Sigmoid colon (tissue), 4 donors: ENCODE measurements at regions not wholly inside any gene's neighbourhood (a gene's known extent, or its start where the extent isn't known, plus 50 kb on each side); places are given as distances from the start of the nearest gene placed in this dataset.

Experiments
- EP300 ChIP-seq, 4 donors: sonication (generic); formaldehyde crosslinking; IDR thresholded peaks; one replicate each; pipeline ENCODE4 v1.6.1; 2017; ENCODE audit warnings: antibody characterized with exemption in 4 of 4
- POLR2AphosphoS5 ChIP-seq, 4 donors: sonication (generic); formaldehyde crosslinking; IDR thresholded peaks; one replicate each; pipeline ENCODE4 v1.6.1; 2017; ENCODE audit warnings: antibody characterized with exemption in 4 of 4
- TF ChIP-seq, protein P1 (sequence below), 4 experiments: fragments of 450-650 bp in 3 of 4; fragments of 200-600 bp in 1 of 4; IDR thresholded peaks; one replicate each; pipeline ENCODE4 v1.5.1; 2016 to 2019; ENCODE audit warnings: antibody characterized with exemption in 4 of 4, mild to moderate bottlenecking in 3 of 4, moderate library complexity in 2 of 4

DNA sequence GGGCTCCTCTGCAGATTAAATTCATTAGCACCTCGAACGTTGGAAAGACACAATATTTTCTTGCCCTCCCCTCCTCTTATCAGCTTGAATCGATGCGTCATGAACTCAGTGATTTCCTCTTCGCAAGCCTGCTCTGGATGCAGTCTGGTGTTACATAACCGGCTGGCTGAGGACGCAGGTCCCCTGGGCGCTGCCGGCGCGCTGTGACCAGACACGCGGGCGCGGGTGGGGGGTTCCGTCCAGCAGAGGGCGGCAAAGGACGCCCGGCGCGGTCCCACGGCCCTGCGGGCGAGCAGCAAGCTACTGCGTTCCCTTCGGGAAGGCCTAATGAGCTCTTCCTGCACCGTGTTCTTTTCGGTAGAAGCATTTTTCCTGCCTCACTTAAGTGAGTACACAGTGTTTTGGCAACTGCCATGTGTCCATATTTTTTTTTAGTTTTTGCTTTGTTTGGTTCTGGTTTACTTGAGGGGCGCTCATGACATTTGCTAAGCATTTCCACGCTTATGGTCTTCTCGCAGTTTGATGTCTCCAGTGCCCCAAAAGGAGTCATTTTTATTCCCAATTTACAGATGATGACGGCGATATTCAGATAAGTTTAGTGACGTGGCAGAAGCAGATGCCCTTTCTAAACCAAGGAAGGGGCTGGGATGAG is 112.2 kb upstream of the MBNL2 start:
- TF ChIP-seq, protein P1, sequence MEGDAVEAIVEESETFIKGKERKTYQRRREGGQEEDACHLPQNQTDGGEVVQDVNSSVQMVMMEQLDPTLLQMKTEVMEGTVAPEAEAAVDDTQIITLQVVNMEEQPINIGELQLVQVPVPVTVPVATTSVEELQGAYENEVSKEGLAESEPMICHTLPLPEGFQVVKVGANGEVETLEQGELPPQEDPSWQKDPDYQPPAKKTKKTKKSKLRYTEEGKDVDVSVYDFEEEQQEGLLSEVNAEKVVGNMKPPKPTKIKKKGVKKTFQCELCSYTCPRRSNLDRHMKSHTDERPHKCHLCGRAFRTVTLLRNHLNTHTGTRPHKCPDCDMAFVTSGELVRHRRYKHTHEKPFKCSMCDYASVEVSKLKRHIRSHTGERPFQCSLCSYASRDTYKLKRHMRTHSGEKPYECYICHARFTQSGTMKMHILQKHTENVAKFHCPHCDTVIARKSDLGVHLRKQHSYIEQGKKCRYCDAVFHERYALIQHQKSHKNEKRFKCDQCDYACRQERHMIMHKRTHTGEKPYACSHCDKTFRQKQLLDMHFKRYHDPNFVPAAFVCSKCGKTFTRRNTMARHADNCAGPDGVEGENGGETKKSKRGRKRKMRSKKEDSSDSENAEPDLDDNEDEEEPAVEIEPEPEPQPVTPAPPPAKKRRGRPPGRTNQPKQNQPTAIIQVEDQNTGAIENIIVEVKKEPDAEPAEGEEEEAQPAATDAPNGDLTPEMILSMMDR (IDR thresholded peaks at IDR 0.05) = peak; percentile 87 to 95 (median 90)
- peak in 3 of 4 donors; percentile 52 to 65 (median 59) for TF ChIP-seq POLR2AphosphoS5 (IDR thresholded peaks at IDR 0.05)
- peak in 1 of 4 donors; percentile 43 for TF ChIP-seq EP300 (IDR thresholded peaks at IDR 0.05)
